DOHH2 (cell line): ENCODE measurements at regions not wholly inside any gene's neighbourhood (a gene's known extent, or its start where the extent isn't known, plus 50 kb on each side); places are given as distances from the start of the nearest gene placed in this dataset.

Source experiments
- EZH2phosphoT487 ChIP-seq: fragments of 200-600 bp; sonication (generic); IDR thresholded peaks from 2 replicates; pipeline ENCODE4 v1.6.1; 2017; ENCODE audit warnings: borderline replicate concordance, mild to moderate bottlenecking, antibody characterized with exemption, low read length, moderate library complexity, mixed read lengths
- TF ChIP-seq, protein P1 (sequence below): fragments of 200-600 bp; sonication (generic); IDR thresholded peaks from one replicate; pipeline ENCODE4 v1.5.1; 2014; ENCODE audit warnings: antibody characterized with exemption, mild to moderate bottlenecking, low read depth, low read length; ENCODE audit not compliant: poor library complexity, severe bottlenecking

DNA sequence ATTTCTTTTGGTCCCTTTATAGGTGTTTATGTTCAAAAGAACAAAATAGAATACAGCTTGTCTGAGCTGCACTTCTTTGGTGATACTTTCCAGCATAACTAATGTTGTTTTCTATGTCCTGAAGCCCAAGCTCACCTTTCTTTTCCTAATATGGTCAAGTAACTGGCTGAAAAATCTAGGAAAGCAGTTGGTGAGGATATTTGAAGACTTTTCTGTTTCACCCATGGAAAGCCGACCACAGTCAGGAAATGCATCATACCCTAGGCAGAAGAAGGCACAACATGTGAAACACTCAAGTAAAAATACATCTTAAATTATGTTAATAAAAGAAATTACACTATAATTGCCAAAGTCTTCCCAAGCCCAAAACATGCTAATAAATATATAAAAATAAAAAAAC, 337.0 kb downstream of the PDGFC start:
- TF ChIP-seq, protein P1, sequence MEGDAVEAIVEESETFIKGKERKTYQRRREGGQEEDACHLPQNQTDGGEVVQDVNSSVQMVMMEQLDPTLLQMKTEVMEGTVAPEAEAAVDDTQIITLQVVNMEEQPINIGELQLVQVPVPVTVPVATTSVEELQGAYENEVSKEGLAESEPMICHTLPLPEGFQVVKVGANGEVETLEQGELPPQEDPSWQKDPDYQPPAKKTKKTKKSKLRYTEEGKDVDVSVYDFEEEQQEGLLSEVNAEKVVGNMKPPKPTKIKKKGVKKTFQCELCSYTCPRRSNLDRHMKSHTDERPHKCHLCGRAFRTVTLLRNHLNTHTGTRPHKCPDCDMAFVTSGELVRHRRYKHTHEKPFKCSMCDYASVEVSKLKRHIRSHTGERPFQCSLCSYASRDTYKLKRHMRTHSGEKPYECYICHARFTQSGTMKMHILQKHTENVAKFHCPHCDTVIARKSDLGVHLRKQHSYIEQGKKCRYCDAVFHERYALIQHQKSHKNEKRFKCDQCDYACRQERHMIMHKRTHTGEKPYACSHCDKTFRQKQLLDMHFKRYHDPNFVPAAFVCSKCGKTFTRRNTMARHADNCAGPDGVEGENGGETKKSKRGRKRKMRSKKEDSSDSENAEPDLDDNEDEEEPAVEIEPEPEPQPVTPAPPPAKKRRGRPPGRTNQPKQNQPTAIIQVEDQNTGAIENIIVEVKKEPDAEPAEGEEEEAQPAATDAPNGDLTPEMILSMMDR = no peak
- TF ChIP-seq EZH2phosphoT487 = no peak
